Panc1 (cell line): ENCODE measurements at regions not wholly inside any gene's neighbourhood (a gene's known extent, or its start where the extent isn't known, plus 50 kb on each side); places are given as distances from the start of the nearest gene placed in this dataset.

Experiments
- CTCF ChIP-seq: fragments of 450-650 bp; IDR thresholded peaks from 2 replicates; pipeline ENCODE4 v1.5.1; 2017; ENCODE audit warnings: mild to moderate bottlenecking
- SIN3A ChIP-seq: IDR thresholded peaks from 2 replicates; pipeline ENCODE4 v1.6.1; 2012; ENCODE audit warnings: low read depth, mild to moderate bottlenecking, low read length, moderate library complexity, borderline replicate concordance; ENCODE audit not compliant: insufficient read depth

GRCh38 chr2:61702088-61702467 lies 151.8 kb downstream of the FAM161A start:
- no peak for TF ChIP-seq CTCF
- no peak for TF ChIP-seq SIN3A
